ENCODE measurements at regions not wholly inside any gene's neighbourhood (a gene's known extent, or its start where the extent isn't known, plus 50 kb on each side); places are given as distances from the start of the nearest gene placed in this dataset.

DNA sequence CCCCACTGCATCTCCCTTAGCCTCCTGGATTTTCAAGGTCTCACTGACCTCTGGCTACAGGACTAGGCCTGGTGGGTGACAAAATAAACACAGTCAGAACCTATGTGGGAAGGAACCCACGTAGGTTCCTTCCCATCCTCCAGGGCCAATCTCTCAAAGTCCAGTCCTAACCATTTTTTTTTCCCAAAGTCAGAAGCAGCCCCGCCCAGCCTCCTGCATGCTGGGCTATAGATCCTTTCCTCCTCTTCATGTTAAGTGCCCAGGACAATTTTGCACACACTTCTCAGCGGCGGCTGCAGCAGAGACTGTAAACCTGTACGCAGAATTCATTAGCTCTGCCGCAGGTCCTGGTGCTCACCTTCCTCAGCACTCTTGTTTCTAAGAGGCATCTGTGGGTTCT is 285.8 kb downstream of the NPIPA8 start:
- H3K9me3 ChIP-seq (ENCODE audit: control insufficient read depth, insufficient read depth, low read length) = no peaks in the 10 kb centered on the region
- H3K27me3 ChIP-seq (ENCODE audit: control insufficient read depth, insufficient read depth, low read length) = no peaks in the 10 kb centered on the region
- H3K27ac ChIP-seq (ENCODE audit: low read depth, low read length) = no peak overlapping the region
- H3K4me1 ChIP-seq (ENCODE audit: control insufficient read depth, insufficient read depth, low read length) = peaks cover 9% of the 10 kb centered on the region
- H3K4me3 ChIP-seq (ENCODE audit: low read depth, low read length) = no peak overlapping the region
- no peak overlapping the region for H3K9ac ChIP-seq (ENCODE audit: low read depth, low read length)
- no peaks in the 10 kb centered on the region for H3K36me3 ChIP-seq (ENCODE audit: control insufficient read depth, insufficient read depth, low read length)

DNA sequence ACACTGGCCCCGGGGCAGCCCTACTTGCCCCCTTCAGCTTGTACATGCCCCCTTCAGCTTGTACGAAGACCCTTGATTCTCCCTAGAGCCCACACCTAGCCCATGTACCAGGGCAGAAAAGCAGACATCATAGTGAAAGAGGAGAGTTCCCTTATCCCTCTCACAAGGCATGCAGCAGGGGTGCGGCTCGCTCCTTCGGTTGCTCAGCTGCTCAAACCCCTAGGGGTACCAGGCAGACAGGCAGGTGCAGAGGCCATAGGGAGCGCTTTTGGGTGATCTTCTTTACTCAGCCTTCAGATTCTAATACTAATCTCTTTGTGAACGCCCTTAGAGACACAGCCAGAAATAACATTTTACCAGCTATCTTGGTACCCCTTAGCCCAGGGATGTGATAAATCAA is 286.3 kb downstream of the NPIPA8 start:
- Histone ChIP-seq H3K9me3 (ENCODE audit: control insufficient read depth, insufficient read depth, low read length) (no peaks in the 10 kb centered on the region), H3K27ac (ENCODE audit: low read depth, low read length) (no peak overlapping the region), H3K4me3 (ENCODE audit: low read depth, low read length) (no peak overlapping the region), H3K36me3 (ENCODE audit: control insufficient read depth, insufficient read depth, low read length) (no peaks in the 10 kb centered on the region), H3K27me3 (ENCODE audit: control insufficient read depth, insufficient read depth, low read length) (no peaks in the 10 kb centered on the region), H3K4me1 (ENCODE audit: control insufficient read depth, insufficient read depth, low read length) (peaks cover 9% of the 10 kb centered on the region), H3K9ac (ENCODE audit: low read depth, low read length) (no peak overlapping the region)

DNA sequence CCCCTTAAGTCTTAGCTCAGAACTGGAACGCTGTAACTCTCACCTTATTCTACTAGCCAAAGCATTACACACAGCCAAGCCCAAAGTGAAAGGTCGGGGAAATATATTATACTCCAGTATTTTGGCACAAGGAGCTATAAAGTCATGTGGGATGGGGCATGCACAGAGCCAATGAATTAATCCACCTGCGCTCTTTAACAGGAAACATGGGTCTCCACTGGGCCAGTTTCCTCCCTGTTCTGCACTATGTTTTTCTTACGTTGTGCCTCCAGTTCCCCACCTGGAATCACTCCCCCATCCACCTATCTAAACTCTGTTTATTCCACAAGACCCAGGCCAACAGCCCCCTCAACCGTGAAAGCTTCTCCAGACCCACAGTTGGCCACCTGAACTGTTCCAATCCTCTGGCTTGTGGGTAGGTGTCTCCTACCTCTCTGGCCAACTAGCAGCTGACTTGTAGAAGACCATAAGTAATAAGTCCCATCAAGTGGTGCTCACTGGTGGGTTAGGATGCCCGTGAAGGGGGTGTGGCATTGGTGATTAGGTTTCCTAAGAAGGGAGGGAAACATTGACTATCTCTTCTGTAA is 286.9 kb downstream of the NPIPA8 start:
- no peak overlapping the region for H3K4me3 ChIP-seq (ENCODE audit: low read depth, low read length)
- H3K27ac ChIP-seq (ENCODE audit: low read depth, low read length) = no peak overlapping the region
- H3K9me3 ChIP-seq (ENCODE audit: control insufficient read depth, insufficient read depth, low read length) = no peaks in the 10 kb centered on the region
- H3K9ac ChIP-seq (ENCODE audit: low read depth, low read length) = no peak overlapping the region
- peaks cover 9% of the 10 kb centered on the region for H3K4me1 ChIP-seq (ENCODE audit: control insufficient read depth, insufficient read depth, low read length)
- no peaks in the 10 kb centered on the region for H3K36me3 ChIP-seq (ENCODE audit: control insufficient read depth, insufficient read depth, low read length)
- no peaks in the 10 kb centered on the region for H3K27me3 ChIP-seq (ENCODE audit: control insufficient read depth, insufficient read depth, low read length)

DNA sequence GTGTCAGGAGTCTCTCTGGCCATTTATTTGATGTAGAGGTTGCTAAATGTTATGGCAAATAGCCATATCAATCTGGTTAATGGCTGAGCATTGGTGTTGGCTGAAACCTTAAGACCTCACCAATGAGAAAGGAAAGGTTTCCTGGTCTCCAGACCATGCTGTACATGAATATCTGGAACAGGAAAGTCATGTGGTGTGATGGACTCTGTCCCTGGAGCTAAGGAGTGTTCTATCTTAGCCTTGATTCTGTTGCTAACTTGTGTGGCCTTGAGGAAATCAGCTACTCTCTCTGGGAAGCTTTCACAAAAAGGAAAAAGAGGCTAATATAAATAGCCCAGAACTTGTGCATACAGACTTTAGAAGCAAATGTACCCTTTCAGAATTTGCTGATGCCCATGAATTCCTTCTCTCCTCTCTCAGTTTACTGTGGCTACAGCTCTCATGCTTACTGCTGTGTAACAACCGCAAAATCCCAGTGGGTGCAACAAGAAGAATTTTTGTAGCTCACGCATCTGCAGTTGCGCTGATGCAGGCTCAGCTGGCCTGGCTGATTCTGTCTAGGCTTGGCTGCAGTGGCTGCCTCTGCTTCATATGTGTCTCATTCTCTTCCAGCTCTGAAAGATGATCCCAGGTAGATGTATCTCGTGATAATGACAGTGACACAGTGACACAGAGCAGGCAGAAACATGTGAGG is 287.5 kb downstream of the NPIPA8 start:
- no peaks in the 10 kb centered on the region for H3K27me3 ChIP-seq (ENCODE audit: control insufficient read depth, insufficient read depth, low read length)
- H3K27ac ChIP-seq (ENCODE audit: low read depth, low read length) = no peak overlapping the region
- peaks cover 9% of the 10 kb centered on the region for H3K4me1 ChIP-seq (ENCODE audit: control insufficient read depth, insufficient read depth, low read length)
- no peak overlapping the region for H3K4me3 ChIP-seq (ENCODE audit: low read depth, low read length)
- H3K36me3 ChIP-seq (ENCODE audit: control insufficient read depth, insufficient read depth, low read length) = no peaks in the 10 kb centered on the region
- H3K9ac ChIP-seq (ENCODE audit: low read depth, low read length) = no peak overlapping the region
- H3K9me3 ChIP-seq (ENCODE audit: control insufficient read depth, insufficient read depth, low read length) = no peaks in the 10 kb centered on the region

DNA sequence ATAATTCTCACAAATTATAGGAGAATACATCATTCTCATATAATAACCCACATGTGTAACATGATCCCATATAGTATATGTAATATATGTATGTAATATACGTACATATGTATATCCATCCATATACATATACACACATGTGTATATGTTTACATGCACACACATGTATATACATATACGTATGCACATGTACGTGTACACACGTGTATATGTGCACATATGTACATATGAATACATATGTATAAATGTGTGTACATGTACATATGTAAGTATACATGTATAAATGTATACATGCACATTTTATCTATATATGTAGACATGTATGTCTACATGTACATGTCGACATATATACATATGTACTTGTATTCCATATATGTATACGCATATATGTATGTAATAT is 288.8 kb downstream of the NPIPA8 start:
- Histone ChIP-seq H3K36me3 (ENCODE audit: control insufficient read depth, insufficient read depth, low read length) (no peaks in the 10 kb centered on the region), H3K4me1 (ENCODE audit: control insufficient read depth, insufficient read depth, low read length) (peaks cover 11% of the 10 kb centered on the region), H3K27ac (ENCODE audit: low read depth, low read length) (no peak overlapping the region), H3K9ac (ENCODE audit: low read depth, low read length) (no peak overlapping the region), H3K27me3 (ENCODE audit: control insufficient read depth, insufficient read depth, low read length) (no peaks in the 10 kb centered on the region), H3K9me3 (ENCODE audit: control insufficient read depth, insufficient read depth, low read length) (no peaks in the 10 kb centered on the region), H3K4me3 (ENCODE audit: low read depth, low read length) (no peak overlapping the region)

DNA sequence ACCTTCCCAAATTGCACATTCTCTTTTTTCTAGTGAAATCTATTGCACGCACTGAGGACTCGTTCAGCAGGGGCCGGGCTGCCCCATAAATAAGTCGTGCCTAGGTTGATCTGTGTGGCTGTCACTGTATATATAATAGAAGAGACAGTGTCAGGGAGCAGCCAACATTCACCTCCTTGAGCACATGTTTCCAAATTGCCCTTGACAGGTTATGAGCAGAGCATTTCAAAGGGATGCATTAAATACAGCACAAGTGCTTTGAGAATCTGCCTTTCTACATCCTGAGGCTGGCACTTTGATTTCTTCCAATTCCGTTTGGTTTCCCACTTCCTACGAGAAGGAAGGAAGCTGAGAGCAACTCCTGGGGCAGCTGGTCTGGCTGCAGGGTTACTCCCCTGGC is 291.2 kb downstream of the NPIPA8 start:
- H3K27ac ChIP-seq (ENCODE audit: low read depth, low read length) = no peak overlapping the region

DNA sequence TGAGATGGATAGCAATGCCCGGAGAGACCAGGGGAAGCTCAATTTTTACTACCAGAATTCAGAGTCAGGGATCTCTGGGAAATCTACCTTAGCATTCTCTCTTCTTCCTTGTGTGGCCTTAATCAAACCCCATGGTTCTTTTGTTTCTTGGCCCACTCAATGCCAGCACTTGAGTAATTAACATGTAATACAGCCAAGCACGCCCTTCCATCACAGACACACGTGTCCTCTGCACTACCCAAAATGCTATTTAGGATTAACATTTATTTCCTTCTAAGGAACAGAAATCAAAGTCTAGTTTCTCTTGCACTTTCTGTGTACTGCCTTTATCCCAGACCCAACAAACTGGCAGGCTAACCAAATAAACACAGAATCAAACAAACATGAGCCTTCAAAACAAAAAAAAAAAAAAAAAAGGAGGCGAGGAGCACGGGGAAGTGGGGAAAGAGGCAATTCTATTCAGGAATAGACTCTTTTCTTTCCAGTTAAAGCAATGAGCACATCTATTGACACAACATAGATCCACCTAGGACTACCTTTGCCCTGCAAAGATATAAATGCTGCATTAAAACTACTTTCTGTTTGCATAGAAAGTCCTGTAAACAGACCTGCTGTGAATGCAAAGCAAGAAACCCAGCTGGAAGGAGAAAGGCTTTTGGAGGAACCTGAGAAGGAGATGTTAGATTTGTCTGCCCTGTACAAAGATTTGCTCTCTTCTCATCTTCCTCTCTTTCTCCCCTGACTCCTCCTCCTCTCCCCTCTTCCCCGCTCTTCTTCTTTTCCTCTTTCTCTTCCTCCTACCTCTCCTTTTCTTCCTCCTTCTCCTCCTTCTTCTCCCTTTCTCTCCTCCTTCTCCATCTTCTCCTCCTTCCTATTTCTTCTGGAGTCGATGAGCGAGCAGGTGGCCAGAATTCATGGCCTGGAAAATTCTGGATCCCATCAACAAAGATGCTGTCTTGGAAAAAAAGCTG is 294.4 kb downstream of the NPIPA8 start:
- Histone ChIP-seq H3K27ac (ENCODE audit: low read depth, low read length) (no peak overlapping the region), H3K27me3 (ENCODE audit: control insufficient read depth, insufficient read depth, low read length) (no peaks in the 10 kb centered on the region), H3K36me3 (ENCODE audit: control insufficient read depth, insufficient read depth, low read length) (no peaks in the 10 kb centered on the region), H3K4me3 (ENCODE audit: low read depth, low read length) (no peak overlapping the region), H3K9me3 (ENCODE audit: control insufficient read depth, insufficient read depth, low read length) (no peaks in the 10 kb centered on the region), H3K4me1 (ENCODE audit: control insufficient read depth, insufficient read depth, low read length) (peaks cover 22% of the 10 kb centered on the region), H3K9ac (ENCODE audit: low read depth, low read length) (no peak overlapping the region)

More for the DNA sequence above, 291.2 kb downstream of the NPIPA8 start:
- no peak overlapping the region for H3K4me3 ChIP-seq (ENCODE audit: low read depth, low read length)
- no peak overlapping the region for H3K9ac ChIP-seq (ENCODE audit: low read depth, low read length)
- no peaks in the 10 kb centered on the region for H3K27me3 ChIP-seq (ENCODE audit: control insufficient read depth, insufficient read depth, low read length)
- peaks cover 25% of the 10 kb centered on the region for H3K4me1 ChIP-seq (ENCODE audit: control insufficient read depth, insufficient read depth, low read length)
- no peaks in the 10 kb centered on the region for H3K36me3 ChIP-seq (ENCODE audit: control insufficient read depth, insufficient read depth, low read length)
- H3K9me3 ChIP-seq (ENCODE audit: control insufficient read depth, insufficient read depth, low read length) = no peaks in the 10 kb centered on the region

DNA sequence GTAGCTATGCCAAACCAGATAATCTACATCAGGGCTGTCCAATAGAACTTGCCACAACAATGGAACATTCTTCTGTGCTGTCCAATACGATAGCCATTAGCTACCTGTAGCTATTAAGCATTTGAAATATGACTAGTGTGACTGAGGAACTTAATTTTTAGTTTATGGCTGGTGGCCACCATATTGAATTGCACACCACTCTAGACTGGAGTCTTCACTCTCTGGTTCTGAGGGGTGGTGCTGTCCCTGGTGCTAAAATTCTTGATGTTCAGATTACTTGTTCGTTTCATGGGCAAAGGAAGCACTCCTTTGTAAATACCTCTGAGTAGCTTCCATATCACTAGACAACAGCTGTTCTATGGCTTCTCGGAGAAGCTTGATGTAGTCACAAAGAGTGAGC is 296.6 kb downstream of the NPIPA8 start:
- Histone ChIP-seq H3K27ac (ENCODE audit: low read depth, low read length) (no peak overlapping the region), H3K27me3 (ENCODE audit: control insufficient read depth, insufficient read depth, low read length) (no peaks in the 10 kb centered on the region), H3K4me1 (ENCODE audit: control insufficient read depth, insufficient read depth, low read length) (peaks cover 15% of the 10 kb centered on the region), H3K9ac (ENCODE audit: low read depth, low read length) (no peak overlapping the region), H3K4me3 (ENCODE audit: low read depth, low read length) (no peak overlapping the region), H3K36me3 (ENCODE audit: control insufficient read depth, insufficient read depth, low read length) (no peaks in the 10 kb centered on the region), H3K9me3 (ENCODE audit: control insufficient read depth, insufficient read depth, low read length) (no peaks in the 10 kb centered on the region)

DNA sequence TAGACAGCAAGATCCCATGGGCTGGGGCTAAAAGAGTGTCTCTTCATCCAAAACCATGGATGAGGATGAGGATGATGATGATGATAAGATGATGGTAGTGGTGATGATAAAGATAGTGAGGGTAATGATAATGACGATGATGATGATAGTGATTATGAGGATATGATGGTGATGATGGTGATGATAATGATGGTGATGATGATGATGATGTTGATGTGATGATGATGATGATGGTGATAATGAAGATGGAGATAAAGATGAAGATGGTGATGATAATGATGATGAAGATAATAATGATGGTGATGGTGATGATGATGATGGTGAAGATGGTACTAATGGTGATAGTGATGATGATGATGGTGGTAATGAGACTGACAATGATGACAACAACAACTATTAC is 299.5 kb downstream of the NPIPA8 start:
- H3K4me3 ChIP-seq (ENCODE audit: low read depth, low read length) = no peak overlapping the region
- no peaks in the 10 kb centered on the region for H3K27me3 ChIP-seq (ENCODE audit: control insufficient read depth, insufficient read depth, low read length)
- H3K4me1 ChIP-seq (ENCODE audit: control insufficient read depth, insufficient read depth, low read length) = peaks cover 11% of the 10 kb centered on the region
- H3K9ac ChIP-seq (ENCODE audit: low read depth, low read length) = no peak overlapping the region
- H3K9me3 ChIP-seq (ENCODE audit: control insufficient read depth, insufficient read depth, low read length) = no peaks in the 10 kb centered on the region
- no peak overlapping the region for H3K27ac ChIP-seq (ENCODE audit: low read depth, low read length)
- no peaks in the 10 kb centered on the region for H3K36me3 ChIP-seq (ENCODE audit: control insufficient read depth, insufficient read depth, low read length)

DNA sequence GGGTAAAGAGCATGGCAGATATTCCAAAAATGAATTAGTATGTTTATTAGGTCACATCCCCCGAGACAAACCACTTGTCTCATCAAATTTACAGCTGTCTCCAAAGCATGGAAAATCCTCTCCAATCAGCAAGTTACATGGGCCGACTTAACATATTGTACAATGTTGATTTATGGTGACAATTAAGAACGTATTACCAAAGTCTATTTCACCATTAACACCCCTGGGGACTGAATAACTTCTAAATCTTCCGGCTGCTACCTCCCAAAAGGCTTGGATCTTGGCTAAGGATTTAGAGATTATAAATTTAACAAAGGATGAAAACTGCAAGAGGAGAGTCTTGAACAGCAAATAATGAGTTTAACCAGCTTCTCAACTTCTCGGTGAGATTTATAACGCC is 311.9 kb downstream of the NPIPA8 start:
- Histone ChIP-seq H3K9me3 (ENCODE audit: control insufficient read depth, insufficient read depth, low read length) (no peaks in the 10 kb centered on the region), H3K4me1 (ENCODE audit: control insufficient read depth, insufficient read depth, low read length) (no peaks in the 10 kb centered on the region), H3K36me3 (ENCODE audit: control insufficient read depth, insufficient read depth, low read length) (no peaks in the 10 kb centered on the region), H3K9ac (ENCODE audit: low read depth, low read length) (no peak overlapping the region), H3K27me3 (ENCODE audit: control insufficient read depth, insufficient read depth, low read length) (no peaks in the 10 kb centered on the region), H3K27ac (ENCODE audit: low read depth, low read length) (no peak overlapping the region), H3K4me3 (ENCODE audit: low read depth, low read length) (no peak overlapping the region)

DNA sequence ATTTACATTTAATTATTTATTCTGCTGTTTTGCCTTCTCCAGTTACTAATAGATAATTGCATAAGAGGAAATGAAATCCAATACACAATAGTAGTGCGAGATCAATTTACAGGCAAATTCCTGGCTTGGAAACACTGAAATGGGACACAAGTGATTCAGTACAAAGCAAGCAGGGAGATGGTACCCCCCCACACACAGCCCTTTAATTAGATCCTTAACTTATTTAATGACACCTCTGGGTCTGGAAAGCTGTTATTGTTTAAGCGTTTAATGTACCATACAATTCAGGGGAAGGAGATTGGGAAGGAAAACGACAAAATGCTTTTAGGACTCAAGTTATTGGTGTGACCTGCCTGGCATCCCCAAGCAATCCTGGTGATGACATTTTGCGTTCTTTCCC is 318.2 kb downstream of the NPIPA8 start:
- H3K4me1 ChIP-seq (ENCODE audit: control insufficient read depth, insufficient read depth, low read length) = no peaks in the 10 kb centered on the region; the same call in 1 of the 2 replicates
- no peak overlapping the region for H3K27ac ChIP-seq (ENCODE audit: low read depth, low read length)
- no peak overlapping the region for H3K9ac ChIP-seq (ENCODE audit: low read depth, low read length)
- no peaks in the 10 kb centered on the region for H3K36me3 ChIP-seq (ENCODE audit: control insufficient read depth, insufficient read depth, low read length)
- no peaks in the 10 kb centered on the region for H3K27me3 ChIP-seq (ENCODE audit: control insufficient read depth, insufficient read depth, low read length)
- H3K4me3 ChIP-seq (ENCODE audit: low read depth, low read length) = no peak overlapping the region
- no peaks in the 10 kb centered on the region for H3K9me3 ChIP-seq (ENCODE audit: control insufficient read depth, insufficient read depth, low read length)

Data from HUES48 (cell line).